ENCODE measurements at regions not wholly inside any gene's neighbourhood (a gene's known extent, or its start where the extent isn't known, plus 50 kb on each side); places are given as distances from the start of the nearest gene placed in this dataset.

DNA sequence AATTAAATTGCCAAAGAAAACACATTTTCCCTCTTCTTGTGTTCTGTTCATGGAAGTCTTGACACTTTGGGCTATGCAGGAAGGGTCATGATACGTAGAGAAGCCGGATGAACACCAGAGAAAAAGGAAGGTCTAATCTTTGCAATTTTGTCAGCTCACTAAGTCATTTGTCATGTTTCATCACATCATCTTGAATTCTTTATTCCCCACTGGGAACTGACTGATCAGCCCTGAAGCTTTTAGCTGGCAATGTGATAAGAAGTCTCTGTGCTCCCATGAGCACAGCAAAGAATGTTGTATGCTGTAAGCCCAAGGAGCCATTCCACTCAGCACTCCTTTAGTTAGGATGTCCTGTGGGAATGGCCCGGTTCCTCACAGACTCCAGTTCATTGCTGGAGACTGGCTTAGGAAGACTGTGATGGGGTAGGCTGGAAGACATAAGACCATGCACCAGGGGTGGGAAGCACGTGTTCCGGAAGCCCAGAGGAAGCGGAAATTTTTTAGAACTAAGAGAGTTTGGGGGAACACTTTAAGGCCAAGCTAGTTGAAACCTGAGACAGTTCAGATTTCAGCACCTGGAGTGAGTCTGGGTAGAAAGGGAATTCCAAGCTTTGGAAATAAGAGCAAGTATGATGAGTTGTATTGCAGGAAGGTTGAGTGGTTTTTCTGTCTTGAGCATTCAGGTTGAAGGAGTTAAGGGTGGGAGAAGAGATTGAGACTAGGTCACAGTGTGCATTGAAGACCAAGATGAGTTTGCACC is 306.7 kb upstream of the MTNR1B start:
- Histone ChIP-seq H3K27me3 (no peaks in the 10 kb centered on the region), H3K36me3 (no peaks in the 10 kb centered on the region), H3K4me3 (no peak overlapping the region), H3K4me1 (no peaks in the 10 kb centered on the region), H3K9me3 (no peaks in the 10 kb centered on the region), H3K27ac (no peak overlapping the region)
- intact Hi-C loops (cut with DNase I), result no loop called here
- TF ChIP-seq, protein P1, sequence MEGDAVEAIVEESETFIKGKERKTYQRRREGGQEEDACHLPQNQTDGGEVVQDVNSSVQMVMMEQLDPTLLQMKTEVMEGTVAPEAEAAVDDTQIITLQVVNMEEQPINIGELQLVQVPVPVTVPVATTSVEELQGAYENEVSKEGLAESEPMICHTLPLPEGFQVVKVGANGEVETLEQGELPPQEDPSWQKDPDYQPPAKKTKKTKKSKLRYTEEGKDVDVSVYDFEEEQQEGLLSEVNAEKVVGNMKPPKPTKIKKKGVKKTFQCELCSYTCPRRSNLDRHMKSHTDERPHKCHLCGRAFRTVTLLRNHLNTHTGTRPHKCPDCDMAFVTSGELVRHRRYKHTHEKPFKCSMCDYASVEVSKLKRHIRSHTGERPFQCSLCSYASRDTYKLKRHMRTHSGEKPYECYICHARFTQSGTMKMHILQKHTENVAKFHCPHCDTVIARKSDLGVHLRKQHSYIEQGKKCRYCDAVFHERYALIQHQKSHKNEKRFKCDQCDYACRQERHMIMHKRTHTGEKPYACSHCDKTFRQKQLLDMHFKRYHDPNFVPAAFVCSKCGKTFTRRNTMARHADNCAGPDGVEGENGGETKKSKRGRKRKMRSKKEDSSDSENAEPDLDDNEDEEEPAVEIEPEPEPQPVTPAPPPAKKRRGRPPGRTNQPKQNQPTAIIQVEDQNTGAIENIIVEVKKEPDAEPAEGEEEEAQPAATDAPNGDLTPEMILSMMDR (IDR thresholded peaks at IDR 0.05), result no peak
- WGBS, 2 donors, result 54 to 56% methylated on average over 6 of the region's 6 CpGs
- ATAC-seq (no peak), DNase-seq (no peak)

DNA sequence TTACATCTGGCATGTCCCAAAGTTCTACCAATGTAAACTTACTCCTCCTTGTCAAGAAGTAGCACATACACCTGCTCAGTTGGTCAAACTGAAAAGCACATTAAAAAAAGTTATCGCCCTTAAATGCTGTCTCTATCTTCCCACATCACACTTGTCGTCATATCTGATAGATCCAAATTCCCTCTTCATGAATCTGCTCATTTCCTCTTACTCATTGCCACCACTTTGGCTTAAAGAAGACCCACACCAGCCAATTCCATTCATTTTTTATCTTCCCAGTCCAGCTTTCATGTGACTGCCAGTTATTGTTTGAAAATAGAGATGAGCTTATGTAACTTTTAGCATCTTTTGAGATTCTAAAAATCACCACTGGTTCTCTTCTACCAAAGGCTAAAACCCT is 305.9 kb upstream of the MTNR1B start:
- ATAC-seq (no peak), DNase-seq (no peak)
- Histone ChIP-seq H3K36me3 (no peaks in the 10 kb centered on the region), H3K27ac (no peak overlapping the region), H3K9me3 (no peaks in the 10 kb centered on the region), H3K4me3 (no peak overlapping the region), H3K4me1 (no peaks in the 10 kb centered on the region), H3K27me3 (no peaks in the 10 kb centered on the region)
- TF ChIP-seq, protein P1 (IDR thresholded peaks at IDR 0.05), result no peak
- intact Hi-C loops (cut with DNase I), result no loop called here
- WGBS, 2 donors, result 80% methylated on average over 2 of the region's 2 CpGs

DNA sequence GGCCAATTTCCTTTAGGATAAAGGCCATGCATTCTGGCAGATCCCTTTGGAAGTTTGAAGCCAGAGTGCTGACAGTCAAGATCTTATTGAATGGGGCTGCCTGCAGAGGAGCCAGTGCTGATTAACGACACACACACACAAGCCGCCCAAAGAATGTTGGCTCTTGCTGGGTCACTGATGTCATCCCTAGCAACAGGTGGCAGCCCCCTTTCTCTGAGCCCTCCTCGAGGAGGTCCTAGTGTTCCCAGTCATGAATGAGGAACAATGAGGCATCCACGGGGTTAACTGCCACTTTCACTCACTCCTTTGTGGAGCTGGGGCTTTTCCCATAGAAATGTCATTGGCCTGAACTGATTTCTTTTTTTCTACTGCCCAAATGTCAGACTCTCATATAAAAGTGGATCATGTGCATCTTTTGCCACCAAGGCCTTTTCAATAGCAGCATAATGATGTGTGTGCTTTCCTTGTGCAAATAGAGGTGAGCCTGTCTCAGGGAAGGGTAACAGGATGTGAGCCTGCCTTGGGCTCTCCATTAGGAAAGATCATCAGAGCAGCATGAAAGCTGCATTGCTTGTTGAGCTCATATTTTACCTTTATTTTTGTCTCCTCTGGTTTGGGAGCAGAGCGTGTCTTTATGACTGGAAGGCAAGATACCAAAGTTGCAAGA is 301.8 kb upstream of the MTNR1B start:
- no peak for ATAC-seq
- TF ChIP-seq, protein P1 (IDR thresholded peaks at IDR 0.05), result no peak
- intact Hi-C loops (cut with DNase I), result no loop called here

DNA sequence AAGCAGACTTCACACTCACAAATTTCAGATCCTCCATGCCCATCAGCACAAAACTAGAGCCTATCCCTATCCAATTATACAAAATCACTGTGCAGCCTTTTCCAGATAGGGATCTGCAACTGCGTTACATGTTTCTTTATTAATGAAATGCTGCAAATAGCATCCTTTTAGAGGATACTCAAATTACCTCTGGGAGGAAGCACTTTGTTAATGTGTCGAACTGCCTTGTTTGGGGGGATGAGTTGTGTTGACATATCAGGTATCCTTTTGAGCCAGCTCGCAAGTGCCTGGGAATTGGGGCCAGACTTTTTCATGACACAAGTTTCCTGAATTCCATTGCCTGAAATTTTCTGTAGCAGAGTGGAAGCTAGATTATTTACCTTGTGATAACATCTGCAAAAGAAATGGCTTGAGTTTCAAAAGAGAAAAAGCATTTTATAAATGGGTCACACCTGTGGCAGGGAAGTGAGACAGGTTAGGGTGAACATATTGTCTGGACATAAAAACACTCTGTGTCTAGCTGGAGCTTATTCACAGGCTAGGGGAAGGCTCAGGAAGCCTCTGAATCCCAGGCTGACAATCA is 299.1 kb upstream of the MTNR1B start:
- 60 to 74% methylated on average over 3 of the region's 3 CpGs for WGBS, 2 donors
- intact Hi-C loops (cut with DNase I), result no loop called here
- Histone ChIP-seq H3K4me3 (no peak overlapping the region), H3K36me3 (no peaks in the 10 kb centered on the region), H3K4me1 (peaks cover 0 to 2% (median 0%) of the 10 kb centered on the region in 9 donors), H3K27me3 (no peaks in the 10 kb centered on the region), H3K27ac (no peak overlapping the region), H3K9me3 (no peaks in the 10 kb centered on the region)
- TF ChIP-seq, protein P1 (IDR thresholded peaks at IDR 0.05), result no peak
- no peak for DNase-seq
- ATAC-seq, result no peak

More for the DNA sequence above, 301.8 kb upstream of the MTNR1B start:
- WGBS, 2 donors, result 54 to 56% methylated on average over 5 of the region's 5 CpGs
- no peaks in the 10 kb centered on the region for H3K9me3 ChIP-seq
- H3K27me3 ChIP-seq, result no peaks in the 10 kb centered on the region
- no peak overlapping the region for H3K4me3 ChIP-seq
- no peak for DNase-seq
- no peak overlapping the region for H3K27ac ChIP-seq
- no peaks in the 10 kb centered on the region for H3K4me1 ChIP-seq
- no peaks in the 10 kb centered on the region for H3K36me3 ChIP-seq
